PC-3 (cell line): ENCODE measurements at regions not wholly inside any gene's neighbourhood (a gene's known extent, or its start where the extent isn't known, plus 50 kb on each side); places are given as distances from the start of the nearest gene placed in this dataset.

Experiments
- ATAC-seq: fragments of 200-7000 bp; cut with Tn5 transposase; 2 replicates; pipeline ENCODE4 v1.9.1; 2020; ENCODE audit warnings: mild to moderate bottlenecking, moderate library complexity
- BruUV-seq: library from RNA; stranded (reverse); fragments of 400-500 nt; replicated peaks from 2 replicates; lab custom pipeline; 2021; lab: Mats Ljungman, UMichigan
- CTCF ChIA-PET: fragments of 300-600 bp; sonication (Branson Sonifier 250); formaldehyde crosslinking; loops from one replicate; lab custom pipeline; 2022; ENCODE audit warnings: antibody characterized with exemption; lab: Charles Lee
- POLR2A ChIA-PET: fragments of 300-600 bp; sonication (Branson Sonifier 250); formaldehyde crosslinking; loops from one replicate; lab custom pipeline; 2022; ENCODE audit warnings: antibody characterized with exemption; ENCODE audit not compliant: unreplicated experiment; lab: Charles Lee
- DNase-seq: peaks from one replicate; pipeline ENCODE4 v3.0.0-alpha.2; 2015
- H2AFZ ChIP-seq: fragments of 300-600 bp; sonication (generic); 2 replicates; pipeline ENCODE4 v1.6.0; 2016; ENCODE audit warnings: antibody characterized with exemption, low read length
- H3F3A ChIP-seq: fragments of 300-600 bp; sonication (generic); one replicate; pipeline ENCODE4 v1.6.0; 2017; ENCODE audit warnings: antibody characterized with exemption, low read length, control low read depth, mild to moderate bottlenecking; ENCODE audit not compliant: unreplicated experiment
- H3K27ac ChIP-seq: fragments of 300-600 bp; sonication (generic); 2 replicates; pipeline ENCODE4 v1.5.1; 2016; ENCODE audit warnings: mild to moderate bottlenecking, low read length
- H3K27me3 ChIP-seq: fragments of 300-600 bp; sonication (generic); 2 replicates; pipeline ENCODE4 v1.6.1; 2016; ENCODE audit warnings: low read length, mixed read lengths
- H3K36me3 ChIP-seq: fragments of 300-600 bp; sonication (generic); 2 replicates; pipeline ENCODE4 v1.6.1; 2016; ENCODE audit warnings: low read depth, mixed run types, low read length, mixed read lengths
- H3K4me1 ChIP-seq: fragments of 300-600 bp; sonication (generic); 2 replicates; pipeline ENCODE4 v1.5.1; 2016; ENCODE audit warnings: low read length; ENCODE audit not compliant: insufficient read depth
- H3K4me2 ChIP-seq: fragments of 300-600 bp; sonication (generic); 2 replicates; pipeline ENCODE4 v1.6.0; 2016; ENCODE audit warnings: low read length
- H3K4me3 ChIP-seq: fragments of 300-600 bp; sonication (generic); 2 replicates; pipeline ENCODE4 v1.5.1; 2016; ENCODE audit warnings: mild to moderate bottlenecking, low read length, mixed read lengths
- H3K79me2 ChIP-seq: fragments of 300-600 bp; sonication (generic); 2 replicates; pipeline ENCODE4 v1.6.1; 2017; ENCODE audit warnings: low read length, mixed read lengths
- H3K9ac ChIP-seq: fragments of 300-600 bp; sonication (generic); 2 replicates; pipeline ENCODE4 v1.6.0; 2016; ENCODE audit warnings: mild to moderate bottlenecking, low read length
- H3K9me2 ChIP-seq: fragments of 300-600 bp; sonication (generic); replicated peaks from 2 replicates; pipeline ENCODE4 v1.6.1; 2016; ENCODE audit warnings: mixed run types, low read length, mixed read lengths
- H3K9me3 ChIP-seq: fragments of 300-600 bp; sonication (generic); 2 replicates; pipeline ENCODE4 v1.6.1; 2016; ENCODE audit warnings: low read length, mixed read lengths
- H4K20me1 ChIP-seq: fragments of 300-600 bp; sonication (generic); 2 replicates; pipeline ENCODE4 v1.6.1; 2016; ENCODE audit warnings: low read length, mixed read lengths
- EZH2 ChIP-seq: fragments of 300-600 bp; sonication (generic); IDR thresholded peaks from one replicate; pipeline ENCODE4 v1.6.1; 2017; ENCODE audit warnings: antibody characterized with exemption, mild to moderate bottlenecking, low read length; ENCODE audit not compliant: unreplicated experiment
- EZH2phosphoT487 ChIP-seq: fragments of 300-600 bp; sonication (generic); IDR thresholded peaks from 2 replicates; pipeline ENCODE4 v1.6.1; 2018; ENCODE audit warnings: mild to moderate bottlenecking, antibody characterized with exemption, low read length, borderline replicate concordance
- intact Hi-C: fragments of 100-400 bp; cut with micrococcal nuclease; formaldehyde crosslinking; loops from 2 replicates; pipeline ENCODE4 v1.9.0; 2023
- TF ChIP-seq, protein P1 (sequence below): fragments of 300-600 bp; sonication (generic); conservative IDR thresholded peaks from 2 replicates; pipeline ENCODE4 v1.5.1; 2017; ENCODE audit warnings: antibody characterized with exemption, low read depth, mild to moderate bottlenecking, low read length

DNA sequence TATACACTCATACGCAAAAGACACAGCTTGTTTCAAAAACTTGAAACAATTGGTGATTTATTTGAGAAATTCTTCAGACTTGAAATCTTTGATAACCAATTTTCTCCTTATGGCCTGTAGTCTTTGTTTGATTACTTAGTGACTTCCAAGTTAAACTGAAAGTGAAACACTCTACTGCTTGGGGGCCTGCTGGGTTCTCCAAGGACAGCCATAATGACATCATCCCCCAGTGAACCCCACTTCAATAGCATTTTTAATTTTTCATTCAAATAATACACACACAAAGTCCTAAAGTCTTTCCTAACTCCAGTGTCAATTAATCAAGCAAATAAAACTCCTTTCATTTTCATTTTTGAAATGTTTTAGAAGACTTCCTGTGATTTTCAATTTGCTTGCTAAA is 59.2 kb downstream of the KRTAP19-8 start:
- Histone ChIP-seq H4K20me1 (no peaks in the 10 kb centered on the region), H3K27ac (no peak overlapping the region), H2AFZ (no peak overlapping the region), H3F3A (no peaks in the 10 kb centered on the region), H3K9me3 (no peaks in the 10 kb centered on the region), H3K4me1 (no peaks in the 10 kb centered on the region), H3K9ac (no peak overlapping the region), H3K79me2 (no peaks in the 10 kb centered on the region), H3K36me3 (no peaks in the 10 kb centered on the region), H3K4me3 (no peak overlapping the region), H3K4me2 (no peak overlapping the region), H3K27me3 (peaks cover 46% of the 10 kb centered on the region), H3K9me2 (no peaks in the 10 kb centered on the region)
- BruUV-seq = no TSS peak
- ATAC-seq (no peak), DNase-seq (no peak)
- intact Hi-C loops = no loop called here
- no peak for TF ChIP-seq EZH2phosphoT487
- TF ChIP-seq, protein P1, sequence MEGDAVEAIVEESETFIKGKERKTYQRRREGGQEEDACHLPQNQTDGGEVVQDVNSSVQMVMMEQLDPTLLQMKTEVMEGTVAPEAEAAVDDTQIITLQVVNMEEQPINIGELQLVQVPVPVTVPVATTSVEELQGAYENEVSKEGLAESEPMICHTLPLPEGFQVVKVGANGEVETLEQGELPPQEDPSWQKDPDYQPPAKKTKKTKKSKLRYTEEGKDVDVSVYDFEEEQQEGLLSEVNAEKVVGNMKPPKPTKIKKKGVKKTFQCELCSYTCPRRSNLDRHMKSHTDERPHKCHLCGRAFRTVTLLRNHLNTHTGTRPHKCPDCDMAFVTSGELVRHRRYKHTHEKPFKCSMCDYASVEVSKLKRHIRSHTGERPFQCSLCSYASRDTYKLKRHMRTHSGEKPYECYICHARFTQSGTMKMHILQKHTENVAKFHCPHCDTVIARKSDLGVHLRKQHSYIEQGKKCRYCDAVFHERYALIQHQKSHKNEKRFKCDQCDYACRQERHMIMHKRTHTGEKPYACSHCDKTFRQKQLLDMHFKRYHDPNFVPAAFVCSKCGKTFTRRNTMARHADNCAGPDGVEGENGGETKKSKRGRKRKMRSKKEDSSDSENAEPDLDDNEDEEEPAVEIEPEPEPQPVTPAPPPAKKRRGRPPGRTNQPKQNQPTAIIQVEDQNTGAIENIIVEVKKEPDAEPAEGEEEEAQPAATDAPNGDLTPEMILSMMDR = no peak
- TF ChIP-seq EZH2 = no peak
- ChIA-PET POLR2A (no interaction called here), CTCF (no interaction called here)

DNA sequence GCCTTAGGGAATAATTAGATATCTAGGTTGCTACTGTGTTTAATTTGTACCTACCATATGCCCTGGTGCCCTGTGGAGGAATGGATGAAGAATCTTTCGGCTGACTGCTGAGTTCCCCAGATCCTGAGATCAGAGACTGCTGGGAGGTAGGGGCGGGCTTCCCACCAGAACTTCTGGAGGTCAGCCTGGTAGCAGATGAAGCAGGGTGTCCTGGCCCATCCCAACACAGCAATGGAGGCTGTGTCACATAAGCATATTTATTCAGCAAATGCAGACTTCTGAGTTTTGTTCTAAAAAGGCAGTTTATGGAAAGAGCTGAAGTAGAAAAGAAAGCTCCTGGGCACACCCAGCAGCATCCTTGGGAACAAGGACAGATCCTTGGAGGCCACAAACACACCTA is 74.0 kb downstream of the KRTAP19-8 start:
- CTCF ChIA-PET = no interaction called here
- Histone ChIP-seq H3K4me3 (no peak overlapping the region), H3K27ac (no peak overlapping the region), H3K9ac (no peak overlapping the region), H2AFZ (no peak overlapping the region), H3K79me2 (no peaks in the 10 kb centered on the region), H3K9me2 (no peaks in the 10 kb centered on the region), H3F3A (no peaks in the 10 kb centered on the region), H3K9me3 (no peaks in the 10 kb centered on the region), H4K20me1 (no peaks in the 10 kb centered on the region), H3K27me3 (peaks cover 18% of the 10 kb centered on the region), H3K4me1 (no peaks in the 10 kb centered on the region), H3K4me2 (no peak overlapping the region), H3K36me3 (no peaks in the 10 kb centered on the region)
- intact Hi-C loops = no loop called here
- no peak for ATAC-seq
- POLR2A ChIA-PET = no interaction called here
- DNase-seq = no peak
- no TSS peak for BruUV-seq
- TF ChIP-seq, protein P1 = no peak
- TF ChIP-seq EZH2phosphoT487 (no peak), EZH2 (no peak)

DNA sequence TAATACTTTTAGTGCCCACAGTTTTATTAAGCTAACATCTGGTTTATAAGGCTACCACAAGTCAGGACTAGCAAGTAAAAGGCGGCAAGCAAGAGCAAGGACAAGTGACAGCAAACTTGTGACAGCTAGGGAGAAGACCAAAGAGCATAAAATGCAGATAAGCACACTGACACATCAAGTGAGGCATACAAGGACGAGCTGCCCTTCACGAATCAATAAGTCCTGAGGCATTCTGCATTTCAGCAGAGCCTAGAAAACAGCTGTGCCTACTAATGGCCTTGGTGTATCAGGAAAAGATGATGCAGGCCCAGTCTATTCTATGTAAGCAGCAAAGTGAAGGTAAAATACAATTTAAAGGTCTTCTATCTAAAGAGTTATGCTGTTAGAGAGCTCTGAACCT is 74.8 kb downstream of the KRTAP19-8 start:
- TF ChIP-seq EZH2 (no peak), EZH2phosphoT487 (no peak)
- TF ChIP-seq, protein P1 = no peak
- Histone ChIP-seq H3K79me2 (no peaks in the 10 kb centered on the region), H3K9me3 (no peaks in the 10 kb centered on the region), H2AFZ (no peak overlapping the region), H3K4me2 (no peak overlapping the region), H3K4me1 (no peaks in the 10 kb centered on the region), H3K36me3 (no peaks in the 10 kb centered on the region), H3K4me3 (no peak overlapping the region), H3K27me3 (peaks cover 23% of the 10 kb centered on the region), H4K20me1 (no peaks in the 10 kb centered on the region), H3F3A (no peaks in the 10 kb centered on the region), H3K9ac (no peak overlapping the region), H3K9me2 (no peaks in the 10 kb centered on the region), H3K27ac (no peak overlapping the region)
- DNase-seq (no peak), ATAC-seq (no peak)
- intact Hi-C loops = no loop called here
- BruUV-seq = no TSS peak
- ChIA-PET POLR2A (no interaction called here), CTCF (no interaction called here)
